AG04449 (cell line): ENCODE measurements at regions not wholly inside any gene's neighbourhood (a gene's known extent, or its start where the extent isn't known, plus 50 kb on each side); places are given as distances from the start of the nearest gene placed in this dataset.

Source experiments
- CTCF ChIA-PET: fragments of 350-600 bp; formaldehyde crosslinking; extraction: SDS; loops from one replicate; lab custom pipeline; 2021; ENCODE audit warnings: antibody characterized with exemption; lab: Yijun Ruan, JAX
- POLR2A ChIA-PET: fragments of 400-600, 350-600 bp; formaldehyde crosslinking; extraction: SDS; loops from one replicate; lab custom pipeline; 2020; ENCODE audit warnings: antibody characterized with exemption, inconsistent platforms; lab: Yijun Ruan, JAX
- DNase-seq: peaks from one replicate; pipeline ENCODE4 v3.0.0-alpha.2; 2010; ENCODE audit warnings: low read depth, low spot score
- H3K4me3 ChIP-seq: 2 replicates; pipeline ENCODE4 v1.5.1; 2011; ENCODE audit warnings: low read depth, mild to moderate bottlenecking, control low read depth, low read length
- CTCF ChIP-seq: IDR thresholded peaks from one replicate; pipeline ENCODE4 v1.5.1; 2011; ENCODE audit warnings: mild to moderate bottlenecking, moderate library complexity, low read length, control low read depth, inconsistent platforms; ENCODE audit not compliant: insufficient read depth; ENCODE audit errors: missing control alignments

DNA sequence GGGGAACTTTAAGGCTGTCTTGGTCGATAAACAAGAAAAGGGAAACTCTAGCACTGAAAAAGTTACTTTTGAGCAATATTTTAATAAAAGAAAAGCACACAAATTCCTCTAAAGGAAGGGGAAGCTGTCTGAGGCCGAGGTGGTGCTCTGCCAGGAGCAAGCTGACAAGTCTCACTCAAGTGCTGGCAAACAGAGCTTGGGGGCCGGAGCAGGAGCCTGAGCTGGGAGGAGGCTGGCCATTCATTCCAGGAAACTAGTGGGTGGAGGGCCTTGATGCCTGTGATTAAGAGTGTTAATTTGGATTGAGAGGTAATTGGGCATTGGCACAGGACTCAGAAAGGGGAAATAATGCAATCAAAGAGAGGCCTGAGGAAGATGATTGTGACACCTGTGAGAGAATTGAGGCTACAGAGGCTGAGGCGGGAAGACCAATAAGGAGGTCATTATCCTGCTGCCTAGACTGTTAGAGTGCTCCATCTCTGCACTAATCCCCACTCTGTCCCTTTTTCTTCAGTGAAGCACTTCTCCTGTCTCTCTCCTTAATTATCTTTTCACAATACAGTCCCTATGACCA is 154.9 kb upstream of the COL1A2 start:
- CTCF ChIA-PET, result no interaction called here
- no peak for TF ChIP-seq CTCF
- no peak for DNase-seq
- H3K4me3 ChIP-seq, result no peak overlapping the region
- POLR2A ChIA-PET, result no interaction called here

GRCh38 chr7:94240902-94241301 is 153.8 kb upstream of the COL1A2 start:
- no peak for TF ChIP-seq CTCF
- no peak for DNase-seq
- CTCF ChIA-PET, result no interaction called here
- POLR2A ChIA-PET, result no interaction called here
- H3K4me3 ChIP-seq, result no peak overlapping the region

- no peak for TF ChIP-seq CTCF
- H3K4me3 ChIP-seq, result no peak overlapping the region
- POLR2A ChIA-PET, result no interaction called here
- CTCF ChIA-PET, result no interaction called here
- DNase-seq, result no peak
Observed at GRCh38 chr7:94241402-94241925, 153.2 kb upstream of the COL1A2 start.

DNA sequence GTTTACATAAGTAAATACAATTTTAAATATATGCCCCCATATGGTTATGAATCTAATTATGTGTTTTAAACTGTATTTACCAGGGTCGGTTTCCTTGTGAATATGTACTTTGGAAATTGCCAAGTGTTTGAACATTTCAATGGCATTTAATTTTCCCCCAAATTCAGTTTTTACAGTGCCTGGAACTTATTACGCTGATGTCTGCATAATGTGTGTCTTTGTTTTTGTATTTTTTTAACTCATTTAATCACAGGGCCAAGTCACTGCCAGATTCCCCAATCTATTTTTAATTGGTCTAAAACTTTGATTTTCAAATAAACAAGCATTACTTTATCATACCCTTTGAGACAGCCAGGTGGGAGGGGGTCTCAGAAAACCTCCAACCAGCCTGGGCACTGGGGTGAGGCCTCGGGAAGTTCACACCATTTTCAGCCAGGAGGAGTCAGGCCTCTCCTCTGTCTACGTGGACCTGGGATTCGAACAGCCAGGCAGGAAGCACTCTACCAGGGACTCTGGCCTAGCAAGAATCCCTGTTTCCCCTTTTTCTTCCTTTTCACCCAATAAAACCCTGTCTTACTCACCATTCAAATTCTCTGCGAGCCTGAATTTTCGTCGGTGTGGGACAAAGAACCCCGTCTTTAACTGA is 151.5 kb upstream of the COL1A2 start:
- CTCF ChIA-PET, result no interaction called here
- POLR2A ChIA-PET, result no interaction called here
- no peak overlapping the region for H3K4me3 ChIP-seq
- no peak for TF ChIP-seq CTCF
- no peak for DNase-seq

GRCh38 chr7:94244760-94245159 is 149.9 kb upstream of the COL1A2 start:
- no peak for DNase-seq
- H3K4me3 ChIP-seq, result no peak overlapping the region
- CTCF ChIA-PET, result interaction anchor here (1.0 to 1.3 kb wide), 2 partner anchors 16 to 251 kb away, joined by 3 to 4 read pairs; no protein-coding TSS in a partner anchor
- no peak for TF ChIP-seq CTCF
- POLR2A ChIA-PET, result no interaction called here

- DNase-seq, result no peak
- H3K4me3 ChIP-seq, result no peak overlapping the region
- POLR2A ChIA-PET, result no interaction called here
- CTCF ChIA-PET, result interaction anchor here (0.6 to 1.4 kb wide), 4 partner anchors 15 to 1000 kb away, joined by 3 read pairs; no protein-coding TSS in a partner anchor
- TF ChIP-seq CTCF, result no peak
Observed at GRCh38 chr7:94245500-94245899, 149.2 kb upstream of the COL1A2 start.
